ENCODE measurements at regions not wholly inside any gene's neighbourhood (a gene's known extent, or its start where the extent isn't known, plus 50 kb on each side); places are given as distances from the start of the nearest gene placed in this dataset.

DNA sequence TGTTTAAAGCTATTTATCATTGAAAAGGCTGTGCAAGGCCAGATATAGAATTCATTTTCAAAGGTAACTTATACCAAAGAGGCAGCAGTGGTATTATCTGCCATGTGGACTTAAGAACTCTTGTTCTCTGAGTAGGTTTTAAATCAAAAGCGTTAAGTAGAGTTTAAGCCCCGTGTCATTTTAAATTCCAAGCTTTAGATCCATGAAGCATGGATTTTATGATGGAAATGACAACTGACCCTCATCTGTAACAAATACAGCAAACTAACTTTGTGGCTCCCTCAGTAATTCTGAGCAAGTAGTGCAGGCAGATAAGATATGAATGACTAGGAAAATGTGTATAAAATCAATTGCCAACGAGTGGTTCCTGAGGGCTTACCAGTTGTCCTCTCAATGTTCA lies 247.0 kb downstream of the WDR11 start:
- DNase-seq (ENCODE audit: low spot score) = no peak

GRCh38 chr10:121098751-121099150 lies 247.6 kb downstream of the WDR11 start:
- no peak for DNase-seq (ENCODE audit: low spot score)

DNA sequence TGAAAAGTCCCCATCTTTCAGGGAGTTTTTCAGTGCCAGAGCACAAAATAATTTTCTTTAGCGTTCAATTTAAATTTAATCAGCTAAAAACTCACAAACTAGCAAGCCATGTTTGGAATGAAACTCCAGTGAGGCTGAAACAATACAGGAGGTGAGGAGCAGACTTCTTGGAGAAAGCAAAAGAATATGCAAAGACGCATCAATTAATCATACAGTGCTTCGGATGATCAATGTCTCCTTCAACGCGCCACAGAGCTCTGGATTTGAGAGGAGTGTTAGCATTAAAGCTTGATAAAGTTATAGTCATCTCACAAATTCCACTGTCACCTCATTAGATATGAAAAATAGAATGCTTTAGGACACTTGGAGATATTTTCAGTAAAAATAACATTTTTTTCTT lies 248.0 kb downstream of the WDR11 start:
- no peak for DNase-seq (ENCODE audit: low spot score)

DNA sequence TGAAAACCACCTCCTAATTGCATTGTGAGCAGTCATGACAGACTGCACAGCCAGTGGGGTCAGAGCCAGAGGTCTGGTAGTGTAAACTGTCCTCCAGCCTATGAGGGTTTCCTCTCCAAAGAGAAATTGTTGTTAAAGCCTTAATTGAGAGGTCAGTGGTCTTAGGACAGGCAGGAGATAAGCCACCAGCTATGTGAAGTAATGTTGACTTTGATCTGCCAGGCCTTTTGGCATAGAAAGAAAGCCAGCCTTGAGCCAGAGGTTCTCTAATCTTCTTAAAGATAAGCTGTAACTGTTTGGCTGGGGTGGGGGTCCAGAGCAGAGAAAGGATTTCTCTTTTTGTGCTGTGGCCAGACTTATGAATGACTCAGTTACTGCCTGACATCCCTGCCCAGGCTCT lies 248.4 kb downstream of the WDR11 start:
- DNase-seq (ENCODE audit: low spot score) = no peak

DNA sequence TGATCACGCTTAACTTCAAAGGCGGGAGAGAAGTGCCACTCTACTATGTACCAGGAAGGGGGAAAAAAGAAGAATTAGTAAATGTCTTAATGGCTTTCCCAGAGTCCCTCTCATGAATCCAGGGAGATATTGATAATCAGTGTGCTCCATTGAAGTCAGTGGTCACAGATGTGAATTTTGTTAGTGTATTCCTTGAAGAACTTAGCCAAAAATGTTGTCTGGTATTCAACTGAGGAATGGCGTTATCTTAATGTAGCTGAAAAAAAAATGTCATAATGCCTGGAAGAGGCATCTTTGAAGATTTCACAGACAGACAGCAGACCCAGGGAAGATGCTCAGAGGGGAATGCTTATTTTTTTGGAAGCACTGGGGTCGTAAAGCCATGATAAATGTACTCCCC lies 250.4 kb downstream of the WDR11 start:
- no peak for DNase-seq (ENCODE audit: low spot score)

- DNase-seq (ENCODE audit: low spot score) = no peak
These were observed 251.5 kb downstream of the WDR11 start for GRCh38 chr10:121102706-121103105.

DNA sequence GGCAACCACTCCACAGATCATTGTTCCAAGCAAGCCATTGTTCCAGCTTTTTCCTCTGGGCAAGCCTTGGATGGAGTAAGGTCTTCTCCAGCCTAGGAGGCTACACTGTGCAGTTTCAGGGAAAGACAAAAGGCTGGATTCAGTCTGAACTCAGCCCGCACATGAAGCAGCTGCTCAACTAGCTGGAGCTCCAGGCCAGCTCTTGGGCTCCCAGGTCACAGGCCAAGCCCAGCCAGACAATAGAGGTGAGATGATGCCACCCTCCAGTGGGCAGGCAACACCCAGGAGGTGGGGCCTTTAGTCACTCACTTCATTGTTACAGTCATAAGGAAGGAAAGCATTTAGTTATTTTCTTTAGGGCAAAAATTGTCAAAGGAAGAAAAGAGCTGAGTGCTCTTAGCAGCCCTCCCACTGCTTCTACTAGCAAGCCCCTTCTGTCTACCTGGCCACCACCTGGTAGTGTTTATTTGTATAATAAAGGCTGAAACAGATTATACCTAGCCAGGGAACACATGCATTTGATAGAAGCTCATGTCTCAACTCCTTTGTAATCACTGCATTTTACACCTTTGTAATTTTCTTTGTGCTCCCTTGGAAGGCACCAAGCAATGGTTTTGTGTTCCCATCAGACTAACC lies 253.4 kb downstream of the WDR11 start:
- no peak for DNase-seq (ENCODE audit: low spot score)

GRCh38 chr10:121106611-121107010 lies 255.4 kb downstream of the WDR11 start:
- no peak for DNase-seq (ENCODE audit: low spot score)

GRCh38 chr10:121108051-121108450 lies 256.9 kb downstream of the WDR11 start:
- DNase-seq (ENCODE audit: low spot score) = no peak

- no peak for DNase-seq (ENCODE audit: low spot score)
These were observed 259.2 kb downstream of the WDR11 start for GRCh38 chr10:121110369-121110768.

DNA sequence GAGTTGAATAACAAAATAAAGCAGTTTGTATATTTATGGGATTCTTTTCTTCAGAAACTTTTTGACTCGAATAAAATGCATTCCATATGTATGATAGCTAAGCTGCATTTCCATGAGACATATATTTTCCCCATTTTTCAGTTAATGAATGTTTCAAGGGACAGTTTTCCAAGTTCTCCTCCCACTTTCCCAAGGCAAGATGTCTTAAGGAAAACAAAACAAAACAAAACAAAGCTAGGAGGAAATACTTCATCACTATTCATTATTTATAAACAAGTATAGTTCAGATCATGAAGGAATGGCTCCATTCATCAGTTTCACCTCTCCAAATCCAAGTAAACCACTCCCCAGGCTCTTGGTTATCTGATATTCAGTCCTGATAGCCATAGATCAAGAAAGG lies 261.0 kb downstream of the WDR11 start:
- DNase-seq (ENCODE audit: low spot score) = no peak

GRCh38 chr10:121112579-121113384 lies 261.6 kb downstream of the WDR11 start:
- DNase-seq (ENCODE audit: low spot score) = no peak

- DNase-seq (ENCODE audit: low spot score) = no peak
These were observed 262.2 kb downstream of the WDR11 start for GRCh38 chr10:121113385-121113696.

- DNase-seq (ENCODE audit: low spot score) = no peak
These were observed 262.7 kb downstream of the WDR11 start for GRCh38 chr10:121113911-121114310.

- DNase-seq (ENCODE audit: low spot score) = no peak
These were observed 264.0 kb downstream of the WDR11 start for GRCh38 chr10:121115154-121115553.

GRCh38 chr10:121121462-121121861 lies 270.3 kb downstream of the WDR11 start:
- no peak for DNase-seq (ENCODE audit: low spot score)

- DNase-seq (ENCODE audit: low spot score) = no peak
These were observed 276.2 kb downstream of the WDR11 start for GRCh38 chr10:121127151-121127906.

GRCh38 chr10:121128164-121128563 lies 277.0 kb downstream of the WDR11 start:
- DNase-seq (ENCODE audit: low spot score) = no peak

DNA sequence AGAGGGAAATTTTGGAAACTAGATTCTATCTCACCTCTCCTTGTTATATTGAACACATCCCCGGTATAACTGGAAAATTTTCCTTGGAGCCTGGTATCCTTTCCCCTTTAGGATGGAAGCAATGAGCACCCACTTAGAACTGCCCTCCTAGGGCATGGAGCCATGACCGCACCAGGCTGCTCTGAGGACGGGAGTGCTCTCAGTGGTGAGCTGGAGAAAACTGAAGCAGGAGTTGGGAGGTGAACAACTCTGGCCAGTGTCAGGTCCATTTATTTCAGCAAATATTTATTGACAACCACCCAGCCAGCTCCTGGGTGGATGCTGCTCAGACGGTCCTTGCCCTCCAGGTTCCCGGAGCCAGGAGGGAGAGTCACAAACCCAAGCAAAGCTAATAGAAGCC lies 278.1 kb downstream of the WDR11 start:
- DNase-seq (ENCODE audit: low spot score) = no peak

GRCh38 chr10:121130382-121130781 lies 279.2 kb downstream of the WDR11 start:
- DNase-seq (ENCODE audit: low spot score) = no peak

DNA sequence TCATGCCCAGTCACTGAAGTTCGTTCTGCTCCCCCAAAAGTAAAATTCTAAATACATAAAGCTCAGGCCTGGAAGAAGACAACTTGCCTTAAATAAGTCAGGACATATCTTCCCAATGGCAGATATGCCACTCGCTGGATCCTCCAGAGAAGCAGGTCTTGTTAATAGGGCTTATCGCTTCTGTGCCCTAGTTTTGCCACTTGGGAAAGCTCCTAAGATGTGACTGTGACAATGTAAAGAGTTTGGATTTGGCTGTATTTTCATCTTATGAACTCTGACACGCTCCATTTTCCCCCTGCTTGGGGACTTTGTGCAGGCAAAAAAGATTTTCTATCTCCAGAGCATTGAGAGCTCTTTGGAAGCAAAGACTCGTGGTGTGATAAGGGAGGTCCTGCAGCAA lies 279.9 kb downstream of the WDR11 start:
- no peak for DNase-seq (ENCODE audit: low spot score)

DNA sequence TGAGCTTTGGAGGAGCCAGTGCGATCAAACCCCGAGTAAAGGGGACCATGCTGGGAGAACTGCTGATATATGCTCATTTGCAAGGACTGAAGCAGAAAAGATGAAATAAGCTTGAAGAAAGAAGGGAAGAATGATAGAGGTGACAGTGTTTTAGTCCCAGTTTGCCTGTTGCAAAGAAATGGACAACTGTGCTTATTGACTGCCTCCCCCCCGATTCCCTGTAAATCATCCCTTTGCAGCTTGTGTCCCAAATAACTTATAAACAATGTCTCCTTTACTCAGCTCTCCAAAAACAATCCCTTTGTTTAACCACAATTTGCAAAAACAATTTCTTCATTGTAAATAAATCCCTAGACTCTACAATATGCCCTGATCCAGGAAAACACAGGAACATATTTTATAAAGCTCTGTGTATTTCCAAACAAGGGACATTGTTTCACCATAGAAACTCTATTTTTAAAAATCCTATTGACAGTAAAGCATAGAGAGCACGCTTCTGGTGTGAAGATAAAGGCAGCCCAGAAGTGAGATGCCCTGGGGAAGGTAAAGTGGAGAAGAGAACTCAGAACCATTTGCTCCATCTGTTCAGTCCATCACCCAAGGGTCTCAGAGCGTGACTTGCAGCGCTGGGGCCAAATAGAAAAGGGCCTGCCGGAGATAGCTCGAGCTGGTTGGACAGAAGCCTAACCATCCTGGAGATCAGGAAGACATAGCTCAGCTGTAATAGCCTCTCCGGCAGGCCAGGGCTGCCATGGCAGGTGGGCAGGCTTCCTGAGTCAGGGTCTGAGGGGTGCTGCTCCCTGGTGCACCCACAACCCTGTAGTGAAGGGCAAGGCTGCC lies 280.5 kb downstream of the WDR11 start:
- DNase-seq (ENCODE audit: low spot score) = no peak
